Prostate gland (tissue), 2 donors: ENCODE measurements at regions not wholly inside any gene's neighbourhood (a gene's known extent, or its start where the extent isn't known, plus 50 kb on each side); places are given as distances from the start of the nearest gene placed in this dataset.

Source experiments
- DNase-seq: peaks from one replicate; pipeline ENCODE4 v3.0.0-alpha.2; 2019; ENCODE audit warnings: low spot score
- H3K27ac ChIP-seq, 2 donors: fragments of 200-600 bp; sonication (generic); 2 replicates each; pipeline ENCODE4 v1.5.1; 2017 to 2019
- H3K27me3 ChIP-seq: fragments of 200-600 bp; sonication (generic); replicated peaks from 2 replicates; pipeline ENCODE4 v1.5.1; 2019; ENCODE audit not compliant: insufficient read depth
- H3K36me3 ChIP-seq, 2 donors: fragments of 200-600 bp; sonication (generic); 1 replicate in 1 of 2; 2 replicates in 1 of 2; pipeline versions ENCODE4 v1.5.1 to v1.8.1; 2017 to 2019
- H3K4me1 ChIP-seq: fragments of 200-600 bp; sonication (generic); replicated peaks from 2 replicates; pipeline ENCODE4 v1.5.1; 2019
- H3K4me3 ChIP-seq, 2 donors: fragments of 200-600 bp; sonication (generic); 2 replicates each; pipeline ENCODE4 v1.5.1; 2017 to 2019
- H3K9me3 ChIP-seq: fragments of 200-600 bp; sonication (generic); 2 replicates; pipeline ENCODE4 v1.5.1; 2017
- POLR2A ChIP-seq: fragments of 450-650 bp; IDR thresholded peaks from one replicate; pipeline ENCODE4 v1.6.1; 2016; ENCODE audit warnings: antibody characterized with exemption, mild to moderate bottlenecking
- POLR2AphosphoS5 ChIP-seq: sonication (generic); formaldehyde crosslinking; IDR thresholded peaks from one replicate; pipeline ENCODE4 v1.6.1; 2017; ENCODE audit warnings: antibody characterized with exemption
- WGBS: methylation state at CpG from one replicate; pipeline ENCODE4 v1.1.5; 2018; 5-methylcytosine and 5-hydroxymethylcytosine counted together
- intact Hi-C: fragments of 100-400 bp; cut with DNase I; formaldehyde crosslinking; loops from one replicate; pipeline ENCODE4 v1.14.2; 2022
- TF ChIP-seq, protein P1 (sequence below), 4 experiments: fragments of 200-600 bp in 2 of 4; fragments of 450-650 bp in 2 of 4; sonication (generic) in 2 of 4; IDR thresholded peaks; 1 replicate in 3 of 4; 2 replicates in 1 of 4; pipeline ENCODE4 v1.5.1; 2016 to 2019; ENCODE audit warnings: antibody characterized with exemption in 4 of 4, mild to moderate bottlenecking in 2 of 4, moderate library complexity in 2 of 4

DNA sequence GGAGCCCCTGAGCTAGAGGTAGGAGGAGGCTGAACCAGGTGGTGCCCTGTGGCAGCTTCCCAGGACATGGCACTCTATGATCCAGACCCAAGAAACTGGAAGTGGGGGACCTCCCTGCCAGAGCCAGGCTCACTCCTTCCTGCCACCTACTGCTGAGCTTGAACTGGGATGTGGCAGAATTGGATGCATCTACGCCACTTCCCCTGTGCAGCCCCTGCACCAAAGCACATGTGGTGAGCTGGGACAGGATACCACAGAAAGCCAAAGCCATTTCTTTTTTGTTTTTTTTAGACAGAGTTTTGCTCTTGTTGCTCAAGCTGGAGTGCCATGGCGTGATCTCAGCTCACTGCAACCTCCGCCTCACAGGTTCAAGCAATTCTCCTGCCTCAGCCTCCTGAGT lies 518.0 kb upstream of the PPP2R3A start:
- Histone ChIP-seq H3K4me1 (no peaks in the 10 kb centered on the region), H3K9me3 (no peaks in the 10 kb centered on the region), H3K36me3 (no peaks in the 10 kb centered on the region), H3K27ac (no peak overlapping the region), H3K4me3 (no peak overlapping the region), H3K27me3 (no peaks in the 10 kb centered on the region)
- WGBS: 87% methylated on average over 3 of the region's 3 CpGs
- intact Hi-C loops: no loop called here
- no peak for TF ChIP-seq POLR2AphosphoS5
- no peak for TF ChIP-seq POLR2A
- TF ChIP-seq, protein P1, sequence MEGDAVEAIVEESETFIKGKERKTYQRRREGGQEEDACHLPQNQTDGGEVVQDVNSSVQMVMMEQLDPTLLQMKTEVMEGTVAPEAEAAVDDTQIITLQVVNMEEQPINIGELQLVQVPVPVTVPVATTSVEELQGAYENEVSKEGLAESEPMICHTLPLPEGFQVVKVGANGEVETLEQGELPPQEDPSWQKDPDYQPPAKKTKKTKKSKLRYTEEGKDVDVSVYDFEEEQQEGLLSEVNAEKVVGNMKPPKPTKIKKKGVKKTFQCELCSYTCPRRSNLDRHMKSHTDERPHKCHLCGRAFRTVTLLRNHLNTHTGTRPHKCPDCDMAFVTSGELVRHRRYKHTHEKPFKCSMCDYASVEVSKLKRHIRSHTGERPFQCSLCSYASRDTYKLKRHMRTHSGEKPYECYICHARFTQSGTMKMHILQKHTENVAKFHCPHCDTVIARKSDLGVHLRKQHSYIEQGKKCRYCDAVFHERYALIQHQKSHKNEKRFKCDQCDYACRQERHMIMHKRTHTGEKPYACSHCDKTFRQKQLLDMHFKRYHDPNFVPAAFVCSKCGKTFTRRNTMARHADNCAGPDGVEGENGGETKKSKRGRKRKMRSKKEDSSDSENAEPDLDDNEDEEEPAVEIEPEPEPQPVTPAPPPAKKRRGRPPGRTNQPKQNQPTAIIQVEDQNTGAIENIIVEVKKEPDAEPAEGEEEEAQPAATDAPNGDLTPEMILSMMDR (IDR thresholded peaks at IDR 0.05): no peak
- no peak for DNase-seq

DNA sequence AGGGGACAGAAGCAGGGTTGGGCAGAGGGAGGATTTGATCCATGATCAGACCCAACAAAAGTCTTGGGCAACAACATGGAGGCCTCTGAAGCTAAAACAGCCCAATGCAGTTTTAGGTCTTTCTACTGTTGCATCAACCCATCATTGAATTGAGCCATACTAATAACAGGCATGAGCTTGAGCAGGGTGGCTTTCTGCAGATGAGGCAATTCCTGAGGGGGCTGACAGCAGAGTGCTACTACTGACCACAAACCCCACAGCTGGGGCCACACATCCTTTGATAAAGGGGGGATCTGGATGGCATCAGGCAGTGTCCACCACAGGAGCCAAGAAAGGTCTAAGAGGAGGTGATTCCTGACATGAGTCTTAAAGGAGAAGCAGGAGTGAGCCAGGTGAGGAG lies 517.0 kb upstream of the PPP2R3A start:
- Histone ChIP-seq H3K27me3 (no peaks in the 10 kb centered on the region), H3K9me3 (no peaks in the 10 kb centered on the region), H3K4me1 (no peaks in the 10 kb centered on the region), H3K27ac (no peak overlapping the region), H3K36me3 (no peaks in the 10 kb centered on the region), H3K4me3 (no peak overlapping the region)
- DNase-seq: no peak
- intact Hi-C loops: no loop called here
- TF ChIP-seq POLR2AphosphoS5 (no peak), POLR2A (no peak)
- TF ChIP-seq, protein P1 (IDR thresholded peaks at IDR 0.05): no peak

DNA sequence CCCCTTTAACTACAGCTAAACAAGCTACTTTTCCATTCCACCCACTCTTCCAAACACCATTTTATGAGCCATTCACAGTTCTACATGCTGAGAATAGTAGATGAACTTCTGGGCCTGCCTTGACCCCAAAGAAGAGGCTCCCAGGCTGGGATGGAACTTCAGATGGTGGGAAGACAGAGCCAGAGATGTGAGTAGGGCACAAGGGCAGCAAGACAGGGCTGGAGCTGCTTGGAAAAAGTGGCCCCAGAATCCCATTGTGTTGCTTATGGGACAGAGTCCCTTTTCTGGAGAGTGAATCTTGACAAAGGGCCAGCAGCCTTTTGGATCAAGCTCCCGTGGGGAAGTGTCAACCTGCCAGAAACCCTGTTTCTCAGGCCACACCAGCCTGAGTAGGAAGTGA lies 516.5 kb upstream of the PPP2R3A start:
- no peak overlapping the region for H3K4me3 ChIP-seq
- 50% methylated on average over 1 of the region's 1 CpG for WGBS
- H3K27ac ChIP-seq: no peak overlapping the region
- DNase-seq: no peak
- no peaks in the 10 kb centered on the region for H3K4me1 ChIP-seq
- no peaks in the 10 kb centered on the region for H3K36me3 ChIP-seq
- no peaks in the 10 kb centered on the region for H3K9me3 ChIP-seq
- intact Hi-C loops: no loop called here
- no peak for TF ChIP-seq POLR2A
- no peak for TF ChIP-seq POLR2AphosphoS5
- TF ChIP-seq, protein P1 (IDR thresholded peaks at IDR 0.05): no peak
- H3K27me3 ChIP-seq: no peaks in the 10 kb centered on the region

DNA sequence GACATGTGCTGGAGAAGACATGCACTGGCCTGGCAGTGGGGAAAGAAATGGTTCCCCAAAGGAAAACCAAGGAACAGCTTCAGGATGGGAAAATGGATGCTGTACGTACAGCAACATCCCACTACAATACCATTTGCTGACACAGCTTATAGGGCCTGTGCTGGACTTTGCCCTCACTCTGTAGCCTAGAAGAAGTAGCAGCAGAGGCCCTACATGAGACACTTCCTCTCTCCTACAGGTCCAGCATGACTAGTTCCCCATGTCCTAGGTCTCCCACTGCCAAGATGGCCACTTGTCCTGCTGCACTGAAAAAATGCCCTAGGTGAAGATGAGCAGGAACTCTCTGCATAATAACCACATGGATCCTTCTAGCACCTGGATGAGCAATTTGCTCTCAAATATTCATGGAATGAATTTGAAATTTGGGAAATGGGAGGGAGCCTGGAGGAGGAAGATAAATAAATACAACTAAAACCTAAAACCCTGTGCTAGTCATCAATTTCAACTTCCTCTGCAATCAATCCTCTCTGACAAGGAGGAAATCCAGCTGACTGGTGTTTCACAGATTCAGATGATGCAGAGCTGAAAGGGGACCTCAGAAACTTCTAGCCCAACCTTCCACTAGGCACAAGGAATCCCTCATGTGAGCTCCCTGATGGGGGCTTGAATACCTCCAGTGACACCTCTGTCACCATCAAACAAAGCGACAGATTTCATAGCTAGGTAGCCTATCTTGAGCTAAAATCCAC lies 514.3 kb upstream of the PPP2R3A start:
- TF ChIP-seq, protein P1 (IDR thresholded peaks at IDR 0.05): no peak
- TF ChIP-seq POLR2A (no peak), POLR2AphosphoS5 (no peak)
- Histone ChIP-seq H3K9me3 (no peaks in the 10 kb centered on the region), H3K4me1 (no peaks in the 10 kb centered on the region), H3K27me3 (no peaks in the 10 kb centered on the region), H3K27ac (no peak overlapping the region), H3K4me3 (no peak overlapping the region), H3K36me3 (no peaks in the 10 kb centered on the region)
- no peak for DNase-seq
- intact Hi-C loops: no loop called here
- WGBS: 93% methylated on average over 2 of the region's 2 CpGs

DNA sequence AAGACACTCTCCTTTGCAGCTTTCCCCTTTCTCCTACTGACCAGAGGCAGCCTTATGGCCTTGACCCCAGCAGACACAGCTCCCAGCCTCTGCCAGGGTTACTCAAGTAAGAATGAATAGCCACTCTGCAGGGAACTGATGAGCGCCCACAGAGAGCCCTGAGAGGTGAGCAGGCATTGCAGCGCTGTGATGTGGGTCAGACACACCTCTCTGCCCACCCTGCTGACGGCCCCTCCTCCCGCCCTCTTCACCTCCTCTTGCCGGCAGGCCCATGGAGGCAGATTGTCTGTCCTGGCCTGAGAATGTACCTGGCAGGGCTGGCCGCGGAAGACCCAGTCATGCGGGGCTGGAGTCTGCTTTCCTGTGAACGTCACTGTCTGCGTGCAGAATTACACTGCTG lies 512.6 kb upstream of the PPP2R3A start:
- no peak overlapping the region for H3K27ac ChIP-seq
- no peaks in the 10 kb centered on the region for H3K27me3 ChIP-seq
- DNase-seq: no peak
- H3K9me3 ChIP-seq: no peaks in the 10 kb centered on the region
- no peaks in the 10 kb centered on the region for H3K4me1 ChIP-seq
- H3K4me3 ChIP-seq: no peak overlapping the region
- no peak for TF ChIP-seq POLR2AphosphoS5
- no peak for TF ChIP-seq POLR2A
- TF ChIP-seq, protein P1 (IDR thresholded peaks at IDR 0.05): no peak
- H3K36me3 ChIP-seq: no peaks in the 10 kb centered on the region
- WGBS: 39% methylated on average over 10 of the region's 10 CpGs
- intact Hi-C loops: no loop called here
